ENCODE measurements at regions not wholly inside any gene's neighbourhood (a gene's known extent, or its start where the extent isn't known, plus 50 kb on each side); places are given as distances from the start of the nearest gene placed in this dataset.

DNA sequence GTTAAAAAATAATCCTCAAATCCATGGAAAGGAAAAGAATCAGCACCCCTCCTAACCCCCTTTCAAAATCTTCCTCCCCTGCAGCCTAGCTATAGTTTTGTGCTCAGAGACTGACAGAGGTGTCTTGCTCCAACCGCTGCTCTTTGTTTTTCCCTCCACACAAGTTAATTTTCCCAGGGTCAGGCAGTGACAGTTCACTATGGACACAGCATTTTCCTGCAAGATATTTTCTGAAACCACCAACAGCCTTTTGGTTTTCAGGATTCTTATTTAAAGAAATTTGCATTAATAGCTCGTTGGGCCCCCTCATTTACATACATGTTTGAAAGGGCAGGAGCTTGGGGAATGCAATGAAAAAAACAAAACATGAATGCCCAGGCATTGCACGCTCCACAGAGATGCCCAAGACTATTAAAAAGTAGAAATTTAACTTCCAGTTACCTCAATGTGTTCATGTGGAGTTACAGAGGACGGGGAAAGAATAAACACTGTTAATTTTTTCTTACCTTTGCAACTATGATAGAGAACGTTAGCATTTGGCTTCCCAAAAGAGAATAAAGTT, 71.4 kb upstream of the CXCR4 start:
- Mint-ChIP-seq H3K27ac (ENCODE audit: low read depth) (no peak overlapping the region), H3K27me3 (no peaks in the 10 kb centered on the region), H3K4me3 (no peak overlapping the region), H3K9me3 (no peaks in the 10 kb centered on the region), H3K4me1 (no peaks in the 10 kb centered on the region), H3K36me3 (ENCODE audit: insufficient read depth) (peaks cover 3% of the 10 kb centered on the region)
- DNase-seq (ENCODE audit: low spot score in 2 of 2) (no peak), ATAC-seq (replicated peaks; ENCODE audit: extremely low read depth, poor library complexity, severe bottlenecking) (no peak)

DNA sequence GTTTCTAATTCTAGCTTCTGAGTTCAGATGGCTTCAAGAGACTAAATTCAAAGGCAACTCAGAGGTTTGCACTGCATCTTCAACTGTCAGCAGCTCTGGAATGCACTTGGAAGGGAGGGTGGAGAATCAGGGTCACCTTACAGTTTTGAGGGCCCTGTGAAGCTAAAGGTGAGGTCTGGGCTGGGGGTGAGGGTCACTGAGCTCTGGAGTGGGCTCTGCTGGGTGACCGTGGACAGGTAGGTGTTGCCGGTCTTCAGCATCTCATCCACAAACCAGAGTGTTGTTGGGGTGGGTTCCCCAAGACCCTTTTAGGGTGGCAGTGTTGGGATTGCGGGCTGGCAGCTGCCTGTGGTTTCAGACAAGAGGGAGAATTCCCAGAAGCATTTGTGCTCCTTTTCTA, 70.1 kb upstream of the CXCR4 start:
- DNase-seq (ENCODE audit: low spot score in 2 of 2): no peak
- H3K9me3 Mint-ChIP-seq: no peaks in the 10 kb centered on the region
- H3K27me3 Mint-ChIP-seq: no peaks in the 10 kb centered on the region
- H3K4me3 Mint-ChIP-seq: no peak overlapping the region
- no peak overlapping the region for H3K27ac Mint-ChIP-seq (ENCODE audit: low read depth)
- H3K4me1 Mint-ChIP-seq: no peaks in the 10 kb centered on the region
- H3K36me3 Mint-ChIP-seq (ENCODE audit: insufficient read depth): peaks cover 5% of the 10 kb centered on the region
- ATAC-seq (replicated peaks; ENCODE audit: extremely low read depth, poor library complexity, severe bottlenecking): no peak

DNA sequence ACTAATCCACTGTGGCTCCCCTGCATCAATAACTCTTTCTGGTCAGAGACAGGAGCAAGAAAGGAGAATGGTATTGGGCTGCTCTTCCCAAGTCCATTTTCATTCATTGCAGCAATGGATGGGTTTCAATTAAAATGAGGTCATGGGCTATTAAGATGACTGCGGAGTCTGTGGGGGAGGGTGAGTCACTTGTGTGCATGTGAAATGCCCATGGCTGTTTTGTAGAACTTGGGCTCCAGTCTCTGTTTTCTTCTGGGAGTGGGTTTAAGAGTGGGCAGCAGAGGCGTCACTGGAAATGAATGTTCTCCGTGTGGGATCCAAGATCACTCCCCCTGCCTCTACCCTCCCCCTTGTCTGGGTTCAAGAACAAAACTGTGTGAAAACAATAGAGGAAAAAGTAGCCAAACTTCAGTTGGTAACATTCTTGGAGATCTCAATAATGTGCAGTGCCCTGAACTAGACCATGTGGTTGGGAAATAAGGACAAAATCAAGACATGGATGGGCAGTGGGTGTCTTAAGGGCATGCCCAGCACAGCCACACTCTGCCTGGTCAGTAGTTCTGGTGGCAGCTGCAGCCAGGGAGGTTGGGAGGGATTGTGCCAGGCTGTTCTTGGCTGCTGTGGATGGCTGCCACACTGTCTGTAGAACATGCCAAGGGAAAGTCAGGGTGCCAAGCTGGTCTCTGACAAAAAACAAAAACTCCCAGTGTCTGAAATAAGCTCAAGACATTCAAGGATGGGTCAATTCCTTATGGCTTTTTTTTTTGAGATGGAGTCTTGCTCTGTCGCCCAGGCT, 68.2 kb upstream of the CXCR4 start:
- ATAC-seq (replicated peaks; ENCODE audit: extremely low read depth, poor library complexity, severe bottlenecking): no peak
- no peak overlapping the region for H3K27ac Mint-ChIP-seq (ENCODE audit: low read depth)
- DNase-seq (ENCODE audit: low spot score in 2 of 2): no peak

DNA sequence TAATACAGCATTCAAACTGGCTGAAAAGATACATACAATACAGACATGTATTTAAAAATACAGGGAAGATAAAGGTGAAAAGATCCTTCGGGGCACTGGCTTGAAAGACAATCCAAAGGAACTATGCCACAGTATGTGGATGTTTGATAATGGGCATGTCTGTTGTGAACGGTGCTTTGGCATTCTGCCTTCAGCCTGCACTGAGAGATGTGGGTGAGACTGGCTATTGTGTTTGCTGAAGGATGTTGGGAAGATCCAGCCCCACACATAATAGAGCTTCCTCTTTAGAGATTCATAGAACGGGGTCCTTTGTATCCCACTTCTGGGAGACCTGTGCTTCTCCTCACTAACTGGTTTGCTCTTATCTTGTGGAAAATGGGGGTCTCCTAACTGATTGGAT, 65.1 kb upstream of the CXCR4 start:
- Mint-ChIP-seq H3K9me3 (no peaks in the 10 kb centered on the region), H3K27ac (ENCODE audit: low read depth) (peak overlapping the region; percentile 63), H3K4me1 (peaks cover 14% of the 10 kb centered on the region), H3K27me3 (no peaks in the 10 kb centered on the region), H3K36me3 (ENCODE audit: insufficient read depth) (peaks cover 2% of the 10 kb centered on the region), H3K4me3 (no peak overlapping the region)
- DNase-seq (ENCODE audit: low spot score in 2 of 2) (no peak), ATAC-seq (replicated peaks; ENCODE audit: extremely low read depth, poor library complexity, severe bottlenecking) (no peak)

More for the DNA sequence above, 68.2 kb upstream of the CXCR4 start:
- H3K36me3 Mint-ChIP-seq (ENCODE audit: insufficient read depth): peaks cover 3% of the 10 kb centered on the region
- H3K4me3 Mint-ChIP-seq: no peak overlapping the region
- no peaks in the 10 kb centered on the region for H3K9me3 Mint-ChIP-seq
- H3K4me1 Mint-ChIP-seq: peaks cover 7% of the 10 kb centered on the region
- H3K27me3 Mint-ChIP-seq: no peaks in the 10 kb centered on the region

DNA sequence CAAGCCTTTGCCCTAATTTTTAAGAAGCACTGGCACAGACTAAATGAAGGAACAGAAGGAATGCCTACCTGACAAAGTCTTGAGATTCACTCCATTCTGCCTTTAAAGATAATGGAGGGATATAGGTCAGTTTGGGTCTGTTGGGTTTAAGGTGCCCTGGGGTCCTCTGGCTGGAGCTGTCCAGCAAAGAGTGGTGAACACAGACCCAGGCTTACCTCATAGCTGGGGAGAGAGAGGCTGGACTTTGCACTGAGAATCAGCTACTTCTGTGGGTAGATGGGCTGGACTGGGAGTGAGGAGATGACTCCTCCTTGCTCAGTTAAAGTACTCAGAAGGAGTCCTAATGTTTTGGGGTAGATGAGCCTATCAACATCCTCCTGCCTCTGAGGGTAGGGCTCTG, 64.4 kb upstream of the CXCR4 start:
- Mint-ChIP-seq H3K27me3 (no peaks in the 10 kb centered on the region), H3K36me3 (ENCODE audit: insufficient read depth) (peaks cover 2% of the 10 kb centered on the region), H3K9me3 (no peaks in the 10 kb centered on the region), H3K27ac (ENCODE audit: low read depth) (peak overlapping the region; percentile 63), H3K4me3 (no peak overlapping the region), H3K4me1 (peaks cover 14% of the 10 kb centered on the region)
- DNase-seq (ENCODE audit: low spot score in 2 of 2) (no peak), ATAC-seq (replicated peaks; ENCODE audit: extremely low read depth, poor library complexity, severe bottlenecking) (no peak)

DNA sequence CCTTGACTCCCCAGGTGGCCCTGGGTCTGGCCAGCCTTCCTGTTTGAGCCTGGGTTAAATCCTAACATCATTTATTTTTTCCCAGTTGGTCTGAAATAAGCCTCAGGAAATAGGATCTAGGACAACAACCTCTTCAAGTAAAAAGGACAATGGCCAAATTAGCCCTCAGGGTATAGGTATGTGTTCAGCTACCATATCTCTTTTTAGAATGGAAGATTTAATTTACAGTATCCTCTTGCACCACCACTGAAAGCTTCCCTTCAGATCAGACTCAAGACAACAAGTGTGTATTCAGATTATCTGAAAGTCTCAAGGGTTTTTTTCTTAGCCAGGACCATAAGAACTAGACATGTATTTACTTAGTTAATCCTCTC, 61.6 kb upstream of the CXCR4 start:
- no peaks in the 10 kb centered on the region for H3K9me3 Mint-ChIP-seq
- no peaks in the 10 kb centered on the region for H3K27me3 Mint-ChIP-seq
- peaks cover 19% of the 10 kb centered on the region for H3K4me1 Mint-ChIP-seq
- no peak for ATAC-seq (replicated peaks; ENCODE audit: extremely low read depth, poor library complexity, severe bottlenecking)
- no peak overlapping the region for H3K4me3 Mint-ChIP-seq
- no peak for DNase-seq (ENCODE audit: low spot score in 2 of 2)
- H3K27ac Mint-ChIP-seq (ENCODE audit: low read depth): no peak overlapping the region
- peaks cover 2% of the 10 kb centered on the region for H3K36me3 Mint-ChIP-seq (ENCODE audit: insufficient read depth)

DNA sequence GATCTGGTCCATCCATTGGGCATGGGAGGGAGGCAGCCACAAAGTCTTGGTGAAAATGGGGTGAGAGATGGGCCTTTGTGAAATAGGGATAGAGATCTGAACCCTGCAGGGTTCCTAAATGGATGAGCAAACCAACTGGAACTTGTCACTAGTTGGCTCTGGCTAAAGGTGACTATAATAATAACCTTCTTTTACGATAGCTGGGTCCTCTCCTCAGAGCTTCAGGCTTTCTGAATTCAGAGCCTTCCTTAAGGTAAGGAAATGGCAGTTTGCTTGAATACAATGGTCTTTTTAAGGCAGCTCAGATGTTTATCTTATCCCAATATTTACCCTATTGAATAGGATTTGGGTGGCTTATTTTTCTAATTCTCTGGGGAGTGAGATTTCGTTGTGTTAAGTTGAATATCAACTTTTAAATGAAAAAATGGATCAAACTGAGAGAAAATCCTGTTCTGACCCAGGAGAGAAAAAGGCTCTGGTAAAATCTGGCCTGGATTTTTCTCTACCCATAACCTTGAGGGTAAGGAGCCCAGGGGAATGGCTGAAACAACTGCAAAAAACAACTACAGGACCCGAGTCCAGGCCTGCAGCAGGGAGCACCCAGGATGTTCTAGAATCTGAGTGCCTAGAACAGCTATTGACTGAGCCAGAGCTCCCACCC, 61.1 kb upstream of the CXCR4 start:
- Mint-ChIP-seq H3K4me1 (peaks cover 19% of the 10 kb centered on the region), H3K4me3 (no peak overlapping the region), H3K27me3 (no peaks in the 10 kb centered on the region), H3K27ac (ENCODE audit: low read depth) (no peak overlapping the region), H3K36me3 (ENCODE audit: insufficient read depth) (peaks cover 2% of the 10 kb centered on the region), H3K9me3 (no peaks in the 10 kb centered on the region)
- DNase-seq (ENCODE audit: low spot score in 2 of 2) (no peak), ATAC-seq (replicated peaks; ENCODE audit: extremely low read depth, poor library complexity, severe bottlenecking) (no peak)

DNA sequence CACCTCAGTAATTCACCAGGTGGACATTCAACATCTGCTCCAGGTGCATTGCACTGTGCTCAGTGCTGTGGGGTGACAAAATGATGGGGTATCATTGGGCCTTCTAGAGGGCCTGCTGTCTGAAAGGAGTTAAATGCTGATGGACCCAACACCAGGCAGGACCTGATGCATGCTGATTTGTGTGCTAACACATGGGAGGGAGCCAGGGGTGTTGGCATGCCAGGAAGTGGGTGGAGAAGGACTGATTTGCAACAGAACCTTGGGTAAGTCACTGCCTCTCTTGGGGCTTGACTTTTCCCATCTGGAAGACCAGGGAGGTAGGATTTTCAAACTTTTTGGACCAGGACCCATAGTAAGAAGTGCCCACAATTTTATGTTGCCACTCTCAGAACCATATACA, 57.9 kb upstream of the CXCR4 start:
- DNase-seq (ENCODE audit: low spot score in 2 of 2): no peak
- H3K4me1 Mint-ChIP-seq: peaks cover 20% of the 10 kb centered on the region
- H3K27me3 Mint-ChIP-seq: no peaks in the 10 kb centered on the region
- H3K27ac Mint-ChIP-seq (ENCODE audit: low read depth): no peak overlapping the region
- no peak for ATAC-seq (replicated peaks; ENCODE audit: extremely low read depth, poor library complexity, severe bottlenecking)
- no peak overlapping the region for H3K4me3 Mint-ChIP-seq
- H3K9me3 Mint-ChIP-seq: no peaks in the 10 kb centered on the region
- H3K36me3 Mint-ChIP-seq (ENCODE audit: insufficient read depth): no peaks in the 10 kb centered on the region

DNA sequence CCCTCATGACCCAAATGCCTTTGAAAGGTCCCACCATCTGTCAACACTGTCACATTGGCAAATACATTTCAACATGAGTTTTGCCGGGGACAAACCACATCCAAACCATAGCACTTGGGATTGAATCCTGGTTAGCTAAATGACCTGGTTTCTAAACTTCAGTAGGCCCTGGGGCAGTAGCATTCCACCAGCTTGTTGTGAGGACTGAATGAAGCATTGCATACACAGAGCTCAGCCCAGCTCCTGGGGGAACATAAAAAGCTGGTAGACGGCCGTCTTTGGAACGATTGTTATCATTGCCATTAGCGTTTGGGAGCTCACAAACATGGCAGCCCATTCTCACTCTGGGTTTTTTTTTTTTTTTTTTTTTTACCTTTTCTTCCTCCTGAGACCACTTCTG, 57.5 kb upstream of the CXCR4 start:
- Mint-ChIP-seq H3K27me3 (no peaks in the 10 kb centered on the region), H3K4me1 (peaks cover 24% of the 10 kb centered on the region), H3K36me3 (ENCODE audit: insufficient read depth) (no peaks in the 10 kb centered on the region), H3K4me3 (no peak overlapping the region), H3K27ac (ENCODE audit: low read depth) (peak overlapping the region; percentile 56), H3K9me3 (no peaks in the 10 kb centered on the region)
- no peak for ATAC-seq (replicated peaks; ENCODE audit: extremely low read depth, poor library complexity, severe bottlenecking)
- DNase-seq (ENCODE audit: low spot score in 2 of 2): no peak

DNA sequence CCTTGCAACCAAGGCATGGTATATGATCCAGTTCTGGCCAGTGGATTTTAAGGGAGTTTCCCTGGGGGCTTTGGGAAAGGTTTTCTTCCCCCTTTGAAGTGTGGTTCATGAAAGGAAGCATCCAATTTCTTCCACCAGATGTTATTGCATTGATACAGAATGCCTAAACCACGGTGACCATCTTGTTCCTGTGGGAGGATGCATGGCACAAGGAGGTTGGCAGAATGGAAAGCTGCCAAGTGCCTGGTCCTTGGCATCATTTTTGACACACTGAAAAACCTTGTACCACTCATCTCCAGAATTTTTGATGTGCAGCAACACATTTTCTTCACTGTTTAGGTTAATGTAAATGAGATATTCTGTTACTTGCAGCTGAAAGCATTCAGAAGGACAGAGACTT, 55.2 kb upstream of the CXCR4 start:
- H3K4me3 Mint-ChIP-seq: no peak overlapping the region

DNA sequence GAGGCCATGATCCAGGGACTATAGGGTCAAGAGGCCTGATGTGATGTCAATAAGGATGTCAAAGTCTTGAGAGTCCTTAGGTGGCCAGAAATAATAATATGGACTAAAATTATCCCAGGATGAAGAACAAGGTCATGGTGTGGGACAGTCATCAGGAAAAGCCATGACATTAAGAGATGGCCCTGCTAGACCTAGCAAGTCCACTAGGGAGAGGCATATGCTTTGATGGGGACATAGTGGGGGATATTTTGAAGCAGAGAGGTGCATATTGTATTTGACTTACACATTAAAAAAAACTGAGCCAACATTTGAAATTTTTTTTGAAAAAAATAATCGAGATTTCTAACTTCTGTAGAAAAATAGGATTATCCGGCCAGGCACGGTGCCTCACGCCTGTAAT, 53.3 kb upstream of the CXCR4 start:
- Mint-ChIP-seq H3K27ac (ENCODE audit: low read depth) (no peak overlapping the region), H3K9me3 (peaks cover 5% of the 10 kb centered on the region)

More for the DNA sequence above, 55.2 kb upstream of the CXCR4 start:
- DNase-seq (ENCODE audit: low spot score in 2 of 2): no peak
- no peaks in the 10 kb centered on the region for H3K36me3 Mint-ChIP-seq (ENCODE audit: insufficient read depth)
- ATAC-seq (replicated peaks; ENCODE audit: extremely low read depth, poor library complexity, severe bottlenecking): no peak
- no peak overlapping the region for H3K27ac Mint-ChIP-seq (ENCODE audit: low read depth)
- H3K9me3 Mint-ChIP-seq: peaks cover 5% of the 10 kb centered on the region
- H3K27me3 Mint-ChIP-seq: no peaks in the 10 kb centered on the region
- peaks cover 17% of the 10 kb centered on the region for H3K4me1 Mint-ChIP-seq

DNA sequence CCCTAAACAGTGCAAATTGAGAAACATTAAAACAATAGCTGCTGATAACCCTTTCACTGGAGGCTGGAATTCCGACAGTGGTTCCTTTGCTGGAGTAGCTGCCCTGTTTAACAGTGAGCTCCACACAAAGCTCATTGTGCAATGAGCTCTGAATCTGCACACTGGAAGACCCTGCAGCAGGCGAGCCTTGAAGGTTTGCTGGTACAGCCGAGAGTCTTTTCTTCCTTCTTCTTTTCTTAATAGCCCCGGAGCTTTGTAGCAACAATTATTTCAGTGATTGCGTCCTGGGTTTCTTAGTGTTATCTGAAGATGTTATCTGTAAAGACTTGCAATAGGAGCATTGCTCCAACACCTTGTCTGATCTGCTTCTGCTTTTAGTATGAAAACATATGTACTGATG, 50.8 kb upstream of the CXCR4 start:
- Mint-ChIP-seq H3K27me3 (no peaks in the 10 kb centered on the region), H3K9me3 (peaks cover 5% of the 10 kb centered on the region), H3K4me1 (peaks cover 18% of the 10 kb centered on the region), H3K36me3 (ENCODE audit: insufficient read depth) (no peaks in the 10 kb centered on the region), H3K27ac (ENCODE audit: low read depth) (no peak overlapping the region), H3K4me3 (no peak overlapping the region)
- no peak for DNase-seq (ENCODE audit: low spot score in 2 of 2)
- ATAC-seq (replicated peaks; ENCODE audit: extremely low read depth, poor library complexity, severe bottlenecking): no peak

More for the DNA sequence above, 53.3 kb upstream of the CXCR4 start:
- H3K36me3 Mint-ChIP-seq (ENCODE audit: insufficient read depth): no peaks in the 10 kb centered on the region
- H3K4me3 Mint-ChIP-seq: no peak overlapping the region
- H3K4me1 Mint-ChIP-seq: peaks cover 23% of the 10 kb centered on the region
- ATAC-seq (replicated peaks; ENCODE audit: extremely low read depth, poor library complexity, severe bottlenecking) (no peak), DNase-seq (ENCODE audit: low spot score in 2 of 2) (no peak)
- no peaks in the 10 kb centered on the region for H3K27me3 Mint-ChIP-seq

All from central memory CD8-positive, alpha-beta T cell (primary cell).